ENCODE measurements at regions not wholly inside any gene's neighbourhood (a gene's known extent, or its start where the extent isn't known, plus 50 kb on each side); places are given as distances from the start of the nearest gene placed in this dataset.
"Not testable (repeated sequence)": the region's sequence is repeated elsewhere in the genome, so short reads cannot be mapped to it uniquely, and the experiment has no call there.

GRCh38 chr2:35176726-35177125, 1178.9 kb upstream of the CRIM1 start:
- not testable (repeated sequence) for H3K27ac ChIP-seq (ENCODE audit: insufficient read depth, low read length, poor library complexity, severe bottlenecking); H3K4me3 ChIP-seq (ENCODE audit: low read depth, low read length); ATAC-seq (ENCODE audit: low read depth in 2 of 2); H3K27me3 Mint-ChIP-seq; H3K4me3 Mint-ChIP-seq; H3K36me3 Mint-ChIP-seq; H3K4me1 ChIP-seq (ENCODE audit: control insufficient read depth, insufficient read depth, low read length, poor library complexity, severe bottlenecking); H3K27ac Mint-ChIP-seq; H3K9me3 Mint-ChIP-seq; H3K9me3 ChIP-seq (ENCODE audit: control insufficient read depth in 2 of 2, low read length in 2 of 2); DNase-seq; H3K36me3 ChIP-seq (ENCODE audit: control insufficient read depth, insufficient read depth, low read length); H3K27me3 ChIP-seq (ENCODE audit: control insufficient read depth, insufficient read depth, low read length); H3K4me1 Mint-ChIP-seq

GRCh38 chr2:35174845-35175244, 1180.7 kb upstream of the CRIM1 start:
- Histone ChIP-seq H3K4me3 (ENCODE audit: low read depth, low read length) (no peak overlapping the region), H3K27me3 (ENCODE audit: control insufficient read depth, insufficient read depth, low read length) (no peaks in the 10 kb centered on the region)

GRCh38 chr2:35172687-35173086, 1182.9 kb upstream of the CRIM1 start:
- Histone ChIP-seq H3K27ac (ENCODE audit: insufficient read depth, low read length, poor library complexity, severe bottlenecking) (no peak overlapping the region), H3K36me3 (ENCODE audit: control insufficient read depth, insufficient read depth, low read length) (no peaks in the 10 kb centered on the region), H3K4me3 (ENCODE audit: low read depth, low read length) (no peak overlapping the region), H3K4me1 (ENCODE audit: control insufficient read depth, insufficient read depth, low read length, poor library complexity, severe bottlenecking) (no peaks in the 10 kb centered on the region), H3K9me3 (ENCODE audit: control insufficient read depth in 2 of 2, low read length in 2 of 2) (no peaks in the 10 kb centered on the region), H3K27me3 (ENCODE audit: control insufficient read depth, insufficient read depth, low read length) (no peaks in the 10 kb centered on the region)
- H3K4me3 Mint-ChIP-seq, result no peak overlapping the region
- no peaks in the 10 kb centered on the region for H3K36me3 Mint-ChIP-seq
- H3K27ac Mint-ChIP-seq, result no peak overlapping the region
- H3K9me3 Mint-ChIP-seq, result peaks cover 0 to 2% (median 0%) of the 10 kb centered on the region in 7 donors
- H3K27me3 Mint-ChIP-seq, result no peaks in the 10 kb centered on the region
- no peaks in the 10 kb centered on the region for H3K4me1 Mint-ChIP-seq
- ATAC-seq (ENCODE audit: low read depth in 2 of 2), result no peak
- DNase-seq, result no peak

More at GRCh38 chr2:35174845-35175244, 1180.7 kb upstream of the CRIM1 start:
- H3K9me3 ChIP-seq (ENCODE audit: control insufficient read depth in 2 of 2, low read length in 2 of 2), result no peaks in the 10 kb centered on the region
- Mint-ChIP-seq H3K36me3 (no peaks in the 10 kb centered on the region), H3K27ac (no peak overlapping the region), H3K4me3 (no peak overlapping the region), H3K4me1 (no peaks in the 10 kb centered on the region), H3K9me3 (peaks cover 0 to 6% (median 0%) of the 10 kb centered on the region in 7 donors), H3K27me3 (no peaks in the 10 kb centered on the region)
- H3K27ac ChIP-seq (ENCODE audit: insufficient read depth, low read length, poor library complexity, severe bottlenecking), result no peak overlapping the region
- no peak for ATAC-seq (ENCODE audit: low read depth in 2 of 2)
- no peak for DNase-seq
- no peaks in the 10 kb centered on the region for H3K36me3 ChIP-seq (ENCODE audit: control insufficient read depth, insufficient read depth, low read length)
- H3K4me1 ChIP-seq (ENCODE audit: control insufficient read depth, insufficient read depth, low read length, poor library complexity, severe bottlenecking), result no peaks in the 10 kb centered on the region

GRCh38 chr2:35168351-35168750, 1187.2 kb upstream of the CRIM1 start:
- Mint-ChIP-seq H3K4me1 (no peaks in the 10 kb centered on the region), H3K36me3 (no peaks in the 10 kb centered on the region), H3K4me3 (no peak overlapping the region), H3K27me3 (no peaks in the 10 kb centered on the region), H3K27ac (no peak overlapping the region), H3K9me3 (peaks cover 0 to 2% (median 0%) of the 10 kb centered on the region in 7 donors)
- Histone ChIP-seq H3K27ac (ENCODE audit: insufficient read depth, low read length, poor library complexity, severe bottlenecking) (no peak overlapping the region), H3K4me1 (ENCODE audit: control insufficient read depth, insufficient read depth, low read length, poor library complexity, severe bottlenecking) (no peaks in the 10 kb centered on the region), H3K9me3 (ENCODE audit: control insufficient read depth in 2 of 2, low read length in 2 of 2) (no peaks in the 10 kb centered on the region), H3K27me3 (ENCODE audit: control insufficient read depth, insufficient read depth, low read length) (no peaks in the 10 kb centered on the region), H3K36me3 (ENCODE audit: control insufficient read depth, insufficient read depth, low read length) (no peaks in the 10 kb centered on the region), H3K4me3 (ENCODE audit: low read depth, low read length) (no peak overlapping the region)
- ATAC-seq (ENCODE audit: low read depth in 2 of 2) (no peak), DNase-seq (no peak)

- Mint-ChIP-seq H3K4me1 (no peaks in the 10 kb centered on the region), H3K4me3 (no peak overlapping the region), H3K9me3 (peaks cover 0 to 2% (median 0%) of the 10 kb centered on the region in 7 donors), H3K36me3 (no peaks in the 10 kb centered on the region), H3K27me3 (no peaks in the 10 kb centered on the region), H3K27ac (no peak overlapping the region)
- Histone ChIP-seq H3K36me3 (ENCODE audit: control insufficient read depth, insufficient read depth, low read length) (no peaks in the 10 kb centered on the region), H3K27me3 (ENCODE audit: control insufficient read depth, insufficient read depth, low read length) (no peaks in the 10 kb centered on the region), H3K4me3 (ENCODE audit: low read depth, low read length) (no peak overlapping the region), H3K27ac (ENCODE audit: insufficient read depth, low read length, poor library complexity, severe bottlenecking) (no peak overlapping the region), H3K4me1 (ENCODE audit: control insufficient read depth, insufficient read depth, low read length, poor library complexity, severe bottlenecking) (no peaks in the 10 kb centered on the region), H3K9me3 (ENCODE audit: control insufficient read depth in 2 of 2, low read length in 2 of 2) (no peaks in the 10 kb centered on the region)
- no peak for DNase-seq
- ATAC-seq (ENCODE audit: low read depth in 2 of 2), result no peak
Observed at GRCh38 chr2:35163948-35164347, 1191.6 kb upstream of the CRIM1 start.

- H3K36me3 ChIP-seq (ENCODE audit: control insufficient read depth, insufficient read depth, low read length), result no peaks in the 10 kb centered on the region
- Mint-ChIP-seq H3K27ac (no peak overlapping the region), H3K36me3 (no peaks in the 10 kb centered on the region), H3K4me1 (no peaks in the 10 kb centered on the region), H3K4me3 (no peak overlapping the region), H3K9me3 (peaks cover 0 to 3% (median 0%) of the 10 kb centered on the region in 7 donors), H3K27me3 (no peaks in the 10 kb centered on the region)
- H3K4me3 ChIP-seq (ENCODE audit: low read depth, low read length), result no peak overlapping the region
- no peak for DNase-seq
- H3K27ac ChIP-seq (ENCODE audit: insufficient read depth, low read length, poor library complexity, severe bottlenecking), result no peak overlapping the region
- H3K4me1 ChIP-seq (ENCODE audit: control insufficient read depth, insufficient read depth, low read length, poor library complexity, severe bottlenecking), result no peaks in the 10 kb centered on the region
- no peaks in the 10 kb centered on the region for H3K27me3 ChIP-seq (ENCODE audit: control insufficient read depth, insufficient read depth, low read length)
- no peak for ATAC-seq (ENCODE audit: low read depth in 2 of 2)
- no peaks in the 10 kb centered on the region for H3K9me3 ChIP-seq (ENCODE audit: control insufficient read depth in 2 of 2, low read length in 2 of 2)
Observed at GRCh38 chr2:35160871-35161270, 1194.7 kb upstream of the CRIM1 start.

GRCh38 chr2:35125871-35126270, 1229.7 kb upstream of the CRIM1 start:
- peaks cover 0 to 8% of the 10 kb centered on the region in 2 experiments for H3K9me3 ChIP-seq (ENCODE audit: control insufficient read depth in 2 of 2, low read length in 2 of 2)
- no peaks in the 10 kb centered on the region for H3K27me3 ChIP-seq (ENCODE audit: control insufficient read depth, insufficient read depth, low read length)
- H3K27me3 Mint-ChIP-seq, result peaks cover 4% of the 10 kb centered on the region
- no peak overlapping the region for H3K4me3 ChIP-seq (ENCODE audit: low read depth, low read length)
- H3K27ac Mint-ChIP-seq, result no peak overlapping the region
- no peak overlapping the region for H3K27ac ChIP-seq (ENCODE audit: insufficient read depth, low read length, poor library complexity, severe bottlenecking)
- H3K4me1 Mint-ChIP-seq, result peaks cover 0 to 4% (median 0%) of the 10 kb centered on the region in 4 donors
- H3K9me3 Mint-ChIP-seq, result peaks cover 0 to 18% (median 8%) of the 10 kb centered on the region in 7 donors
- no peak for DNase-seq
- H3K4me1 ChIP-seq (ENCODE audit: control insufficient read depth, insufficient read depth, low read length, poor library complexity, severe bottlenecking), result no peaks in the 10 kb centered on the region
- H3K36me3 Mint-ChIP-seq, result no peaks in the 10 kb centered on the region
- no peak overlapping the region for H3K4me3 Mint-ChIP-seq
- ATAC-seq (ENCODE audit: low read depth in 2 of 2), result no peak
- no peaks in the 10 kb centered on the region for H3K36me3 ChIP-seq (ENCODE audit: control insufficient read depth, insufficient read depth, low read length)

- Mint-ChIP-seq H3K4me3 (no peak overlapping the region), H3K27ac (no peak overlapping the region), H3K36me3 (no peaks in the 10 kb centered on the region), H3K9me3 (peaks cover 0 to 14% (median 7%) of the 10 kb centered on the region in 7 donors), H3K27me3 (peaks cover 4% of the 10 kb centered on the region), H3K4me1 (peaks cover 0 to 4% (median 0%) of the 10 kb centered on the region in 4 donors)
- H3K27ac ChIP-seq (ENCODE audit: insufficient read depth, low read length, poor library complexity, severe bottlenecking), result no peak overlapping the region
- no peak for ATAC-seq (ENCODE audit: low read depth in 2 of 2)
- DNase-seq, result no peak
- H3K4me3 ChIP-seq (ENCODE audit: low read depth, low read length), result no peak overlapping the region
- no peaks in the 10 kb centered on the region for H3K27me3 ChIP-seq (ENCODE audit: control insufficient read depth, insufficient read depth, low read length)
- H3K9me3 ChIP-seq (ENCODE audit: control insufficient read depth in 2 of 2, low read length in 2 of 2), result peaks cover 0 to 8% of the 10 kb centered on the region in 2 experiments
- no peaks in the 10 kb centered on the region for H3K4me1 ChIP-seq (ENCODE audit: control insufficient read depth, insufficient read depth, low read length, poor library complexity, severe bottlenecking)
- no peaks in the 10 kb centered on the region for H3K36me3 ChIP-seq (ENCODE audit: control insufficient read depth, insufficient read depth, low read length)
Observed at GRCh38 chr2:35125278-35125677, 1230.3 kb upstream of the CRIM1 start.

Measured in CD4-positive, CD25-positive, alpha-beta regulatory T cell (primary cell).